ENCODE measurements at regions not wholly inside any gene's neighbourhood (a gene's known extent, or its start where the extent isn't known, plus 50 kb on each side); places are given as distances from the start of the nearest gene placed in this dataset.

GRCh38 chr21:36532769-36533467 is 53.0 kb upstream of the CLDN14 start:
- no peak for DNase-seq (ENCODE audit: low read depth in 2 of 2)

GRCh38 chr21:36533468-36533848 is 53.5 kb upstream of the CLDN14 start:
- no peak for DNase-seq (ENCODE audit: low read depth in 2 of 2)

- no peak for DNase-seq (ENCODE audit: low read depth in 2 of 2)
Observed at GRCh38 chr21:36534656-36535055, 54.7 kb upstream of the CLDN14 start.

GRCh38 chr21:36535618-36536241 is 55.8 kb upstream of the CLDN14 start:
- no peak for DNase-seq (ENCODE audit: low read depth in 2 of 2)

GRCh38 chr21:36538761-36539160 is 58.8 kb upstream of the CLDN14 start:
- DNase-seq (ENCODE audit: low read depth in 2 of 2) = no peak

GRCh38 chr21:36539434-36540150 is 59.7 kb upstream of the CLDN14 start:
- DNase-seq (ENCODE audit: low read depth in 2 of 2) = no peak

GRCh38 chr21:36540700-36541099 is 60.8 kb upstream of the CLDN14 start:
- DNase-seq (ENCODE audit: low read depth in 2 of 2) = no peak

GRCh38 chr21:36541721-36542139 is 61.8 kb upstream of the CLDN14 start:
- DNase-seq (ENCODE audit: low read depth in 2 of 2) = no peak

GRCh38 chr21:36542312-36543101 is 62.6 kb upstream of the CLDN14 start:
- DNase-seq (ENCODE audit: low read depth in 2 of 2) = no peak

- DNase-seq (ENCODE audit: low read depth in 2 of 2) = no peak
Observed at GRCh38 chr21:36543924-36544323, 64.0 kb upstream of the CLDN14 start.

GRCh38 chr21:36544545-36544944 is 64.6 kb upstream of the CLDN14 start:
- DNase-seq (ENCODE audit: low read depth in 2 of 2) = no peak

- no peak for DNase-seq (ENCODE audit: low read depth in 2 of 2)
Observed at GRCh38 chr21:36545776-36546511, 66.0 kb upstream of the CLDN14 start.

- no peak for DNase-seq (ENCODE audit: low read depth in 2 of 2)
Observed at GRCh38 chr21:36547464-36547863, 67.5 kb upstream of the CLDN14 start.

- no peak for DNase-seq (ENCODE audit: low read depth in 2 of 2)
Observed at GRCh38 chr21:36548866-36549265, 68.9 kb upstream of the CLDN14 start.

GRCh38 chr21:36549470-36549869 is 69.5 kb upstream of the CLDN14 start:
- DNase-seq (ENCODE audit: low read depth in 2 of 2) = no peak

GRCh38 chr21:36550761-36551160 is 70.8 kb upstream of the CLDN14 start:
- DNase-seq (ENCODE audit: low read depth in 2 of 2) = no peak

- DNase-seq (ENCODE audit: low read depth in 2 of 2) = no peak
Observed at GRCh38 chr21:36551321-36551720, 71.4 kb upstream of the CLDN14 start.

- no peak for DNase-seq (ENCODE audit: low read depth in 2 of 2)
Observed at GRCh38 chr21:36551731-36552433, 72.0 kb upstream of the CLDN14 start.

- no peak for DNase-seq (ENCODE audit: low read depth in 2 of 2)
Observed at GRCh38 chr21:36552434-36552785, 72.5 kb upstream of the CLDN14 start.

- DNase-seq (ENCODE audit: low read depth in 2 of 2) = no peak
Observed at GRCh38 chr21:36553406-36553805, 73.5 kb upstream of the CLDN14 start.
